Astrocyte of the cerebellum (primary cell): ENCODE measurements at regions not wholly inside any gene's neighbourhood (a gene's known extent, or its start where the extent isn't known, plus 50 kb on each side); places are given as distances from the start of the nearest gene placed in this dataset.

Experiments used
- DNase-seq: peaks from one replicate; pipeline ENCODE4 v3.0.0-alpha.2; 2011; ENCODE audit warnings: low read depth
- H3K4me3 ChIP-seq: 2 replicates; pipeline ENCODE4 v1.5.1; 2011; ENCODE audit warnings: mild to moderate bottlenecking, low read depth, low read length, moderate library complexity
- CTCF ChIP-seq: IDR thresholded peaks from 2 replicates; pipeline ENCODE4 v1.5.1; 2012; ENCODE audit warnings: low read length, low read depth, moderate library complexity, mild to moderate bottlenecking; ENCODE audit errors: missing control alignments
- in situ Hi-C: cut with HindIII; loops from 2 replicates; pipeline ENCODE4 v1.10.0; 2017; ENCODE audit warnings: low sequenced_read_pairs

GRCh38 chr6:6866656-6867403, 240.9 kb upstream of the RREB1 start:
- H3K4me3 ChIP-seq = no peak overlapping the region
- in situ Hi-C loops = no loop called here
- DNase-seq = no peak
- TF ChIP-seq CTCF = no peak

GRCh38 chr6:6867404-6867799, 240.4 kb upstream of the RREB1 start:
- no peak overlapping the region for H3K4me3 ChIP-seq
- in situ Hi-C loops = no loop called here
- no peak for TF ChIP-seq CTCF
- DNase-seq = no peak

GRCh38 chr6:6869094-6869493, 238.7 kb upstream of the RREB1 start:
- no peak for TF ChIP-seq CTCF
- no peak overlapping the region for H3K4me3 ChIP-seq
- DNase-seq = no peak
- in situ Hi-C loops = no loop called here

- in situ Hi-C loops = loop anchor here (5.0 kb wide), 1 partner anchor 41 kb away; no protein-coding TSS in a partner anchor
- DNase-seq = no peak
- no peak overlapping the region for H3K4me3 ChIP-seq
- no peak for TF ChIP-seq CTCF
Measured at GRCh38 chr6:6870921-6871320, 236.8 kb upstream of the RREB1 start.

GRCh38 chr6:6872459-6873344, 235.1 kb upstream of the RREB1 start:
- TF ChIP-seq CTCF = no peak
- H3K4me3 ChIP-seq = no peak overlapping the region
- in situ Hi-C loops = loop anchor here (5.0 kb wide), 1 partner anchor 40 kb away; no protein-coding TSS in a partner anchor
- no peak for DNase-seq

GRCh38 chr6:6873778-6874177, 234.0 kb upstream of the RREB1 start:
- in situ Hi-C loops = loop anchor here (5.0 kb wide), 1 partner anchor 39 kb away; no protein-coding TSS in a partner anchor
- no peak for TF ChIP-seq CTCF
- no peak for DNase-seq
- no peak overlapping the region for H3K4me3 ChIP-seq
